GM19395 (cell line): ENCODE measurements at regions not wholly inside any gene's neighbourhood (a gene's known extent, or its start where the extent isn't known, plus 50 kb on each side); places are given as distances from the start of the nearest gene placed in this dataset.
"Not testable (repeated sequence)": the region's sequence is repeated elsewhere in the genome, so short reads cannot be mapped to it uniquely, and the experiment has no call there.

Source experiments
- ATAC-seq: cut with Tn5 transposase; IDR thresholded peaks from one replicate; pipeline ENCODE4 v1.9.1; 2021; ENCODE audit warnings: mild to moderate bottlenecking, moderate library complexity; ENCODE audit not compliant: unreplicated experiment

GRCh38 chr2:84160453-84160852 is 298.6 kb downstream of the SUCLG1 start:
- ATAC-seq = no peak

- no peak for ATAC-seq
These were observed 300.5 kb downstream of the SUCLG1 start for GRCh38 chr2:84158605-84159004.

GRCh38 chr2:84152462-84152861 is 306.6 kb downstream of the SUCLG1 start:
- no peak for ATAC-seq

GRCh38 chr2:84144345-84144744 is 314.7 kb downstream of the SUCLG1 start:
- no peak for ATAC-seq

- no peak for ATAC-seq
These were observed 322.0 kb downstream of the SUCLG1 start for GRCh38 chr2:84137034-84137433.

- no peak for ATAC-seq
These were observed 326.7 kb downstream of the SUCLG1 start for GRCh38 chr2:84132370-84132769.

GRCh38 chr2:84131278-84131830 is 327.7 kb downstream of the SUCLG1 start:
- no peak for ATAC-seq

- no peak for ATAC-seq
These were observed 330.1 kb downstream of the SUCLG1 start for GRCh38 chr2:84129018-84129417.

GRCh38 chr2:84127812-84128211 is 331.3 kb downstream of the SUCLG1 start:
- not testable (repeated sequence) for ATAC-seq

GRCh38 chr2:84126530-84126929 is 332.6 kb downstream of the SUCLG1 start:
- ATAC-seq = no peak

- ATAC-seq = no peak
These were observed 333.0 kb downstream of the SUCLG1 start for GRCh38 chr2:84126084-84126483.

GRCh38 chr2:84116143-84116542 is 342.9 kb downstream of the SUCLG1 start:
- no peak for ATAC-seq

- ATAC-seq = peak; percentile 98
These were observed 343.8 kb downstream of the SUCLG1 start for GRCh38 chr2:84115173-84115857.

- ATAC-seq = not testable (repeated sequence)
These were observed 355.1 kb downstream of the SUCLG1 start for GRCh38 chr2:84103816-84104527.

- no peak for ATAC-seq
These were observed 356.8 kb downstream of the SUCLG1 start for GRCh38 chr2:84102274-84102673.

- ATAC-seq = no peak
These were observed 370.4 kb downstream of the SUCLG1 start for GRCh38 chr2:84088656-84089055.

GRCh38 chr2:84085562-84085961 is 373.5 kb downstream of the SUCLG1 start:
- no peak for ATAC-seq

GRCh38 chr2:84084856-84085255 is 374.2 kb downstream of the SUCLG1 start:
- no peak for ATAC-seq

GRCh38 chr2:84083984-84084383 is 375.1 kb downstream of the SUCLG1 start:
- no peak for ATAC-seq

- ATAC-seq = no peak
These were observed 380.6 kb downstream of the SUCLG1 start for GRCh38 chr2:84078471-84078870.

- ATAC-seq = no peak
These were observed 381.6 kb downstream of the SUCLG1 start for GRCh38 chr2:84077496-84077895.

- no peak for ATAC-seq
These were observed 388.0 kb downstream of the SUCLG1 start for GRCh38 chr2:84071050-84071449.
